Activated naive CD8-positive, alpha-beta T cell treated with anti-CD3 and anti-CD28 coated beads, Interleukin-2, amount 50 U/mL, for 16 hours (primary cell): ENCODE measurements at regions not wholly inside any gene's neighbourhood (a gene's known extent, or its start where the extent isn't known, plus 50 kb on each side); places are given as distances from the start of the nearest gene placed in this dataset.
"Not testable (repeated sequence)": the region's sequence is repeated elsewhere in the genome, so short reads cannot be mapped to it uniquely, and the experiment has no call there.

Source experiments
- DNase-seq: peaks from one replicate; pipeline ENCODE4 v3.0.0-alpha.2; 2020; ENCODE audit warnings: low read depth, low spot score

DNA sequence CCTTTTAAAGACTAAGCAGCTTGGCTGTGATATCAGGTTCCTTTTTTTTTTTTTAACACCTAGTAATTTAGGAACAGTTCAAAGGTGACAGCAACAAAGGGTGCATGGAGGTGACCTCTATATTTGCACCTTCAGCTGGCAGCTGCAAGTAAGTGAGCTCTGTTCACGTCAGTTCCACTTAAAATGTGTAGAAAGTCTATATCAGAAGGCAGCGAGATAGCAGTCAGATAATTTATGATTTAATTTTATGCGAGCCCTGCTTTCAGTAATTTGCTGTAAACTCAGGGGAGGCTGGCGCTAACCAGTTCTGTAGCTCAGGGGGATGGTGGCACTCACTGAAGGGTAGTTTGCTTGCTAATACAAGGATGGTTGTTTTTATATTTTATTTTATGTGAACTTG, 602.8 kb upstream of the MMS22L start:
- no peak for DNase-seq

- DNase-seq = no peak
These were observed 618.5 kb upstream of the MMS22L start for GRCh38 chr6:97901531-97901930.

GRCh38 chr6:97909380-97909779, 626.4 kb upstream of the MMS22L start:
- DNase-seq = no peak

GRCh38 chr6:97913721-97914120, 630.7 kb upstream of the MMS22L start:
- no peak for DNase-seq

DNA sequence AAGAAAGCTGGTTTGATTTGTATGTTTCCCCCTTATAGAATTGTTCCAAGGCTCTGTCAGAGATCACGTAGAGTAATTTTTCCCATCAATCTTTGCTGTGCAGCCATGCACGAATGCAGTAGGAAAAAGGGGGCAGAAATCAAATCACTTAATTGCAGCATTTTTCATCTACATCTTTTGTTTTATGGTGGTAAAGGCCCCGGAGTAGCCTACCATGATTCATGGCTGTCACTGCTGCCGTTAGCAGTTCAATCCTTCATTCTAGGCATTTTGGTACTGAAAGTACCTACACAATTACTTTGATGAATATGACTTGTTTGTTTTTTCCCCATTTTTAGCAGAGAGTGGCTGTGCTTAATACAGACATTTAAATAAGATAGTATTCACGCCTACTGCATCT, 631.9 kb upstream of the MMS22L start:
- DNase-seq = no peak

- DNase-seq = no peak
These were observed 632.5 kb upstream of the MMS22L start for GRCh38 chr6:97915537-97915936.

GRCh38 chr6:97917369-97917768, 634.4 kb upstream of the MMS22L start:
- no peak for DNase-seq

DNA sequence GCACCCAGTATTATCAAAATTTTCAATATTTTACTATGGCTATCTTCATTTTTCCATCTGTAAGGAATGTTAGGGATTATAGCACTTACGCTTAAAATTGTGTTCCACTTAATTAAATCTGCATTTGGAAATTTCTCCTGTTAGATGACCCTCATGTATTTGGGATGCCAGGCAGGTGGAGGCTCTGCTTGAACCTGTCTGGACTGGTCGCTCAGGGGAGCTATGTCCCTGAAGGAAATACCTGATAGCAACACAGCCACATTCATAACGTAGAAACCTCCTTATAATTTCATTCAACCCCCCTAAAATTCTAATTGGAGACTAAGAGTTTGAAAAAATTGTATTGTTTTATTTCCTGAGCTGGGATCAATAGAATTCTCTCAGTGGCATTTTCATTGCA, 636.0 kb upstream of the MMS22L start:
- DNase-seq = no peak

DNA sequence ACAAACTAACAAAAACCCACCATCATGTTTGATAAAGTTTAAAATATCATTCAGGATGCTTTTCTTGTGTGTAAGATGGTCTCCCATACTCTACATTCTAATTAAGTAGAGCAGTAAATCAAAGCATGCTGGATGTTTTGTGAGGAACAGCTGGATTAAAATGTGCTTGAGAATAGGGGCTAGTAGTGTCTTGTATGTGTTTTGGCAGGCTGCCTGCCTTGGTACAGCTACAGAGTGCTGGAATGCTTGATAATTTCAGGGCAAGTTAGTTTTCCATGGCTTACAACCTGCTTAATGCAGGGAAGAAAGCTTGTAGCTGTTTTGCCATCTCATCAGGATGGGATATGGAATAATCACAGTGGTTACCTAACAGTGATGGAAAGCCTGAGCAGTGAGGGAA, 636.6 kb upstream of the MMS22L start:
- DNase-seq = no peak

DNA sequence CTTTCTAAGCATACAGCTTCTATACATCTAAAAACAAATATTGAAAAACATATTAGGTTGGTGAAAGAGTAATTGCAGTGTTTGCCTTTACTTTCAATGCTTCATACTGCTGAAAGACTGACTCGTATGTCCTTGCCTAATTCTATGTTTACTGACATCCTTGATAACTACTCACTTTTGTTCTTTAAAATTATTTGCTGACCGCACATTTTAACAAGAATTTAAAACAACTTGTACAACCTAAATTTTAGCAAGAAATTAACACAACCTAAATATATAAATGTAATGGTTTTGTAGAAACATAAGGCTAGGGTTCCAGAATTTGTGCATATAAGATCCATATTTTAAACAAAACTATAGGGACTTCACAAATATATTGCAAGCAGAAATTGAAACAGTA, 640.2 kb upstream of the MMS22L start:
- DNase-seq = no peak

DNA sequence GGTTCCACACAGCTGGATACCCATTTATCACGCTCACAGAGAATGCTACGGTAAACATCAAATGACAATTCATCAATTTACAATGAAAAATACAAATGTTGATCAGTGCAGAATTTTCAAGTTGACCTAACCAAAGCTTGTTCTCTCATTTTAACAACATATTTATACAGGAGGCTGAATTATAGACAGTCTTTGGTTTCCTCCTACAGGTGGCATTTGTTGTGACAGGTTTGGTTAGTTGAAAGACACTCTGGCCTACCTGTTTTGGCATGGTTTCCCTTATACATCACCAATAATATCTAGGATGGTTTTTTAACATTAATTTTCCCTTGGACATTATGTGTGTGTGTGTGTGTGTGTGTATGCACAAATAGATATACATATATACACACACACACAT, 642.5 kb upstream of the MMS22L start:
- DNase-seq = no peak

- no peak for DNase-seq
These were observed 656.6 kb upstream of the MMS22L start for GRCh38 chr6:97939440-97940168.

- no peak for DNase-seq
These were observed 664.8 kb upstream of the MMS22L start for GRCh38 chr6:97947841-97948240.

DNA sequence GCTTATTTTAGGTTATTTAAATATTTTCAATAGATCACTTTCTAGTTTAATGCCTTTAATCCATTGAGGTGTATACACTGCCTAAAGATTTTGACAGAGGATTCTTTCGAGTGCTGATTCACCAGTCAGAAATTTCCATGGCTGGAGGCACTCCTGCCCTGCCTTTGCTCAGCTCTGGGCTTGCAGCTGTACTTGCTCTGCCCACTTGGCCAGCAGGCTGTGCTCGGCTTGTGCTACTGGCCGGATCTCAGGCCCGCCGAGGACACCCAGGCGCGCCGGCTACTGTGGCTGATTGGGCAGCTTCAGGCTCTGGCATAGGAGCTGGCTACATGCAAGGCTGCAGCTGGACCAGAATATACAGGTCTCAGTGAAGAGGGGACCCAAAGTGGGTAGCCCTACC, 675.1 kb upstream of the MMS22L start:
- no peak for DNase-seq

DNA sequence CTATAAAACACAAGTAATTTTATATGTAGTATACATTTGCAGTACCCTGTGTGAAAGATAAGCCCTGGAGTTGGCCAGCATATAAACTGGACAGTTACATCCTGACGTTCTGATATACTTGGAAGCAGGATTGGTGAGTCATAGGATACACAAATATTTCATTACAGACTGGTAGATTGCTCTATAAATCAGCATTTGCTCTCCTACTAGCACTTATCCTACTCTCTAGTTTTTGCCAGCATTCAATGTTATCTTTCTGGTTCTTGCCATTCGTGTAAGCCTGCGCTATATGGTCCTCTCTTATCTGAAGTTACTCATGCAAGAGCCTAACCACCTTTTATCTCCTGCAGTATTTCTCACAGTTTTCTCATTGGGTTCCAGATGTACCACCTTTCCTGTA, 680.2 kb upstream of the MMS22L start:
- no peak for DNase-seq

GRCh38 chr6:97969065-97969464, 686.0 kb upstream of the MMS22L start:
- DNase-seq = no peak

- no peak for DNase-seq
These were observed 694.1 kb upstream of the MMS22L start for GRCh38 chr6:97977084-97977483.

GRCh38 chr6:97978855-97979271, 695.8 kb upstream of the MMS22L start:
- DNase-seq = no peak

DNA sequence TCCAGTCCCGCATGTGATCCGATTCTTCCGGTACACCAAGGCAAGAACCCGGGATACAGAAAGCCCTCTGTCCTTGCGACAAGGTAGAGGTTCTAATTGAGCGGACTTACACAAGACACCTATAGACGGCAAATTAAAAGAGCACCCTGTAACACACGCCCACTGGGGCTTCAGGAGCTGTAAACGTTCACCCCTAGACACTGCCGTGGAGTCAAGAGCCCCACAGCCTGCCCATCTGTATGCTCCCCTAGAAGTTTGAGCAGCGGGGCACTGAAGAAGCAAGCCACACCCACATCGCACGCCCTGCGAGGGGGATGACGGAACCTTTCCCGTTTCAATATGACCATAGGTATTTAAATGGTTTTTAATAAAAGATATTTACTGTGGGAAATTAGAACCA, 696.3 kb upstream of the MMS22L start:
- not testable (repeated sequence) for DNase-seq

DNA sequence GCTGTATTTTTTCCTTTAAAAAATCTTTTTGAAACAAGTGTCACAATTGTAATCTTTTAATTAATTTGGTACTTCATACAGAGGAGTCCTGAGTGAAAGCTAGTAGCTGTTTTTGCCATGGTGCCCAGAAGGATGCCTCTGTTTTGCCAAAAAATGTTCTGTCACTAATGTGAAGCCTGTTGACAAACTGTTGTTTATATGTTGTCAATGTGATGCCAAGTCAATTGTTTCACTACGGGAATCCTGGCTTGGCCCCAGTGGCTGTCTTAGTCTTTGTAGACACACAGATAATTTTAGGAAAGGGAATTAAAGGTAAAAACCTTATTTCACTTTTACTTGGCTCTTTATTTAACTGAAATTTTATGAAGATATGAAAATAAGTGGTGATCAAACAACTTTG, 706.4 kb upstream of the MMS22L start:
- DNase-seq = no peak

DNA sequence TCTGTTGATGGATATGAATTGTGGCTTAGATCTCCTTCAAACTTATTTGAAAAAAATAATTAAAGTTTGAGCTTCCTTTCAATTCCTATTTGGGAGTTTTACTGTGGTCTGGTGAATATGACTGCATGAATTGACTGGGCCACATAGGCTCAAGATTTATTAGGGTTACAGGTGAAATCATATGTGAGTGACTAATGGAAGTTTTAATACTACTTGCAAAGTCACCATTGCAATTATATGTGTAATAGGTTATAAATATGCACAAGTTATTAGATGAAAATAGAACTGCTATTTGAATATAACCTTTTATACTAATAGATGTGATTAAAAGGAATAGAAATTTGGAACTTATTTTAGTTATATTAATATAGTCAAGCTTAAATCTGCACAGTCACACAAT, 712.1 kb upstream of the MMS22L start:
- no peak for DNase-seq

DNA sequence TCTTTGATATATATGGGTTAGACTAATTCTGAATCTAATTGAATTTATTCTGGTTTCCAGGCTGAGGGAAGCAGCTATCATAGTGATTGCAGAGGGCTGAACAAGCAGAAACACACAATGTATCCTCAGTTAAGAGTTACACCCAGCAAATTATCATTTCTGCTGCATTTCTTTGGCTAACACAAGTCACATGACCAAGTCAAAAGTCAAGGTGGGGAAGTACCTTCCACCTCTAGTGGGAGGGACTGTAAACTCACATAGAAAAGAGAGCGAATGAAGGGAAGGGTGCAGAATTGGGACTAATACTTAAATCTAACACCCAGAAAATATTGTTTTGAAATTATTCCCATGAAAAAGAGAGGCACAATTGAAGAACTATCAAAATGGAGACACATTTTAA, 719.7 kb upstream of the MMS22L start:
- no peak for DNase-seq

GRCh38 chr6:98014442-98015201, 731.6 kb upstream of the MMS22L start:
- no peak for DNase-seq
